ENCODE measurements at regions not wholly inside any gene's neighbourhood (a gene's known extent, or its start where the extent isn't known, plus 50 kb on each side); places are given as distances from the start of the nearest gene placed in this dataset.

DNA sequence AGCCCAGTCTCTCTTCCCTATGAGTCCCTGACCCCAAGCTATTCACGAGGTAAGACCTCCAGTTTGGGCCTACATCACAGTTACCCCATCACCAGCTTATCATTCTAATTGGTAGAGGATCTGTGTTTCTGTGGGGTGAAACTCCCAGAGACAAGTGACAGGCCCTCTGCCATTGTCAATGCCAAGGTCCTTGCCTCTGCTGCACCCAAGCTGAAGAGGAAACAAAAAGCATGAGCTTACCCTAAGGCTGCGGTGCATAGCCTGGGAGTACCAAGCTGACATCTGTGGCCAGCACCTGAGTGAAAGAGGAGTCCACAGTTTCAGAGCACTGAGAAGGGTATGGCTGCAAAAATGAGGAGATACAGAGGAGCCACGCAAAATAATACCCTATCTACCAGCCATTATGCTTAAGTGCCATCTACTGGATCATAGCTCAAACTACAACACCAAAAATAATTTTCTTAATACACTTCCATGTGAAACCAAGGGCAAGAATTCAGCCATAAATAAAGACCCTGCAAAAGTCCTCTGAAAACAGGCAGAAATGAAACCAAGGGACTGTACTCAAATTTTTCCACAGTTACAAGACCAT, 62.3 kb upstream of the ANO5 start:
- POLR2A ChIA-PET: no interaction called here
- CTCF ChIA-PET: no interaction called here
- no peak for TF ChIP-seq HDGF (IDR thresholded peaks at IDR 0.05; ENCODE audit: borderline replicate concordance)
- no peak for TF ChIP-seq FOXA1 (IDR thresholded peaks at IDR 0.05)
- no peak for TF ChIP-seq L3MBTL2 (conservative IDR thresholded peaks at IDR 0.05)
- TF ChIP-seq SP1 (IDR thresholded peaks at IDR 0.05): no peak
- TF ChIP-seq ZNF384 (IDR thresholded peaks at IDR 0.05): no peak
- TF ChIP-seq LEF1 (IDR thresholded peaks at IDR 0.05; ENCODE audit: borderline replicate concordance): no peak
- no peak for TF ChIP-seq FOXK2 (IDR thresholded peaks at IDR 0.05)
- TF ChIP-seq SUZ12 (IDR thresholded peaks at IDR 0.05): no peak
- TF ChIP-seq ARNT (IDR thresholded peaks at IDR 0.05): no peak
- TF ChIP-seq ELF4 (IDR thresholded peaks at IDR 0.05): no peak
- TF ChIP-seq, protein P1, sequence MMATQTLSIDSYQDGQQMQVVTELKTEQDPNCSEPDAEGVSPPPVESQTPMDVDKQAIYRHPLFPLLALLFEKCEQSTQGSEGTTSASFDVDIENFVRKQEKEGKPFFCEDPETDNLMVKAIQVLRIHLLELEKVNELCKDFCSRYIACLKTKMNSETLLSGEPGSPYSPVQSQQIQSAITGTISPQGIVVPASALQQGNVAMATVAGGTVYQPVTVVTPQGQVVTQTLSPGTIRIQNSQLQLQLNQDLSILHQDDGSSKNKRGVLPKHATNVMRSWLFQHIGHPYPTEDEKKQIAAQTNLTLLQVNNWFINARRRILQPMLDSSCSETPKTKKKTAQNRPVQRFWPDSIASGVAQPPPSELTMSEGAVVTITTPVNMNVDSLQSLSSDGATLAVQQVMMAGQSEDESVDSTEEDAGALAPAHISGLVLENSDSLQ (IDR thresholded peaks at IDR 0.05): no peak
- TF ChIP-seq BHLHE40 (IDR thresholded peaks at IDR 0.05; ENCODE audit: borderline replicate concordance): no peak
- no peak for TF ChIP-seq CTBP1 (IDR thresholded peaks at IDR 0.05; ENCODE audit: borderline replicate concordance)
- no peak for TF ChIP-seq FOXM1 (IDR thresholded peaks at IDR 0.05; ENCODE audit: borderline replicate concordance)
- no peak for TF ChIP-seq TARDBP (IDR thresholded peaks at IDR 0.05)
- no peak for TF ChIP-seq NFRKB (IDR thresholded peaks at IDR 0.05)
- peak; percentile 12 for DNase-seq (ENCODE audit: extremely low spot score)

DNA sequence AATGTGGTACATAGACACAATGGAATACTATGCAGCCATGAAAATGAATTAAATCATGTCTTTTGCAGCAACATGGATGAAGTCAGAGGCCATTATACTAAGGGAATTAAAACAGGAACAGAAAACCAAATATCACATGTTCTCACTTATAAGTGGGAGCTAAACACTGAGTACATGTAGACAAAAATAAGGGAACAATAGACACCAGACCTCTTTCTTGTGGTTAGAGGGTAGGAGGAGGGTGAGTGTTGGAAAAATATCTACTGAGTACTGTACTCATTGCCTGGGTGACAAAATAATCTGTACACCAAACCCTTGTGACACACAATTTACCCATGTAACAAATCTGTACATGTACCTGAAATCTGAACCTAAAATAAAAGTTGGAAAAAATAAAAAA, 59.1 kb upstream of the ANO5 start:
- POLR2A ChIA-PET: no interaction called here
- TF ChIP-seq, protein P1 (IDR thresholded peaks at IDR 0.05): no peak
- no peak for TF ChIP-seq ZNF384 (IDR thresholded peaks at IDR 0.05)
- TF ChIP-seq TARDBP (IDR thresholded peaks at IDR 0.05): no peak
- TF ChIP-seq BHLHE40 (IDR thresholded peaks at IDR 0.05; ENCODE audit: borderline replicate concordance): no peak
- no peak for TF ChIP-seq HDGF (IDR thresholded peaks at IDR 0.05; ENCODE audit: borderline replicate concordance)
- TF ChIP-seq LEF1 (IDR thresholded peaks at IDR 0.05; ENCODE audit: borderline replicate concordance): no peak
- no peak for TF ChIP-seq NFRKB (IDR thresholded peaks at IDR 0.05)
- TF ChIP-seq ARNT (IDR thresholded peaks at IDR 0.05): no peak
- no peak for TF ChIP-seq SP1 (IDR thresholded peaks at IDR 0.05)
- TF ChIP-seq FOXM1 (IDR thresholded peaks at IDR 0.05; ENCODE audit: borderline replicate concordance): no peak
- TF ChIP-seq FOXA1 (IDR thresholded peaks at IDR 0.05): no peak
- TF ChIP-seq SUZ12 (IDR thresholded peaks at IDR 0.05): no peak
- TF ChIP-seq ELF4 (IDR thresholded peaks at IDR 0.05): no peak
- no peak for TF ChIP-seq FOXK2 (IDR thresholded peaks at IDR 0.05)
- TF ChIP-seq CTBP1 (IDR thresholded peaks at IDR 0.05; ENCODE audit: borderline replicate concordance): no peak
- TF ChIP-seq L3MBTL2 (conservative IDR thresholded peaks at IDR 0.05): no peak
- CTCF ChIA-PET: no interaction called here
- no peak for DNase-seq (ENCODE audit: extremely low spot score)

DNA sequence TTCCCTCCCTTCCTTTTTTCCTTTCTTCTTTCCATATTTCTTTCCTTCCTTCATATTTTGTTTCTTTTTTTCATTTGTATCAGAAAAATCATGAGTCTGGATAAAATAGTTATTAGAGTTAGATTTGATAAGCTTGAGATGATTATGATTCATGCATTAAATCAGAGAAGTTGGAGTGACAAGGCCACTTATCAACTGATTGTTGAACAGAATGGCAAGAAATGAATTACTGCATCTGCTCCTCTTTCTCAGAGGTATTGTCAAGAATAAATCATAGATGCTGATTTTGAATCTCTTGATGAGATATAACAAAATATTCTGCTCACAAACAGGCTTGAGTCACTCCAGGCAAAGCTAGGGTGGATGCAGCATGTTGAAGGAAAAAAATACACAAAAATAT, 54.6 kb upstream of the ANO5 start:
- ChIA-PET CTCF (no interaction called here), POLR2A (no interaction called here)
- DNase-seq (ENCODE audit: extremely low spot score): no peak
- TF ChIP-seq FOXM1 (IDR thresholded peaks at IDR 0.05; ENCODE audit: borderline replicate concordance) (no peak), FOXK2 (IDR thresholded peaks at IDR 0.05) (no peak), HDGF (IDR thresholded peaks at IDR 0.05; ENCODE audit: borderline replicate concordance) (no peak), LEF1 (IDR thresholded peaks at IDR 0.05; ENCODE audit: borderline replicate concordance) (no peak), ZNF384 (IDR thresholded peaks at IDR 0.05) (no peak), FOXA1 (IDR thresholded peaks at IDR 0.05) (no peak), L3MBTL2 (conservative IDR thresholded peaks at IDR 0.05) (no peak), NFRKB (IDR thresholded peaks at IDR 0.05) (no peak), SP1 (IDR thresholded peaks at IDR 0.05) (no peak)
- TF ChIP-seq, protein P1 (IDR thresholded peaks at IDR 0.05): no peak

Data from HEK293T (cell line).